IMR-90 (cell line): ENCODE measurements at regions not wholly inside any gene's neighbourhood (a gene's known extent, or its start where the extent isn't known, plus 50 kb on each side); places are given as distances from the start of the nearest gene placed in this dataset.

Experiments
- ATAC-seq: fragments of 200-7000 bp; cut with Tn5 transposase; 2 replicates; pipeline ENCODE4 v1.9.1; 2020; ENCODE audit warnings: low read depth, mild to moderate bottlenecking, moderate library complexity
- BruUV-seq: library from RNA; stranded (reverse); fragments of 400-500 nt; replicated peaks from 2 replicates; lab custom pipeline; 2021; lab: Mats Ljungman, UMichigan
- CTCF ChIA-PET: fragments of 300-600 bp; formaldehyde crosslinking; extraction: SDS; loops from one replicate; lab custom pipeline; 2021; ENCODE audit warnings: antibody characterized with exemption; lab: Yijun Ruan, JAX
- POLR2A ChIA-PET: fragments of 300-600 bp; sonication (Branson Sonifier 250); formaldehyde crosslinking; loops from one replicate; lab custom pipeline; 2022; ENCODE audit warnings: antibody characterized with exemption; ENCODE audit not compliant: unreplicated experiment; lab: Charles Lee
- DNase-seq: peaks from one replicate; pipeline ENCODE4 v3.0.0; 2013
- H2AFZ ChIP-seq: replicated peaks from 2 replicates; pipeline ENCODE3; 2013; ENCODE audit warnings: low read length, mild to moderate bottlenecking; ENCODE audit not compliant: poor library complexity
- H2AK5ac ChIP-seq: 2 replicates; pipeline ENCODE4 v1.6.1; 2013; ENCODE audit warnings: low read depth, low read length, inconsistent platforms
- H2AK9ac ChIP-seq: replicated peaks from 2 replicates; pipeline ENCODE3; 2013; ENCODE audit warnings: mild to moderate bottlenecking, low read depth, low read length, moderate library complexity; ENCODE audit not compliant: poor library complexity
- H2BK120ac ChIP-seq: 2 replicates; pipeline ENCODE4 v1.6.1; 2013; ENCODE audit warnings: low read depth, low read length, inconsistent platforms
- H2BK15ac ChIP-seq: 3 replicates; pipeline ENCODE4 v1.6.1; 2013; ENCODE audit warnings: low read depth, low read length, inconsistent platforms
- H2BK20ac ChIP-seq: 2 replicates; pipeline ENCODE4 v1.6.1; 2013; ENCODE audit warnings: low read depth, mild to moderate bottlenecking, inconsistent platforms, low read length, moderate library complexity
- H2BK5ac ChIP-seq: 2 replicates; pipeline ENCODE4 v1.6.1; 2013; ENCODE audit warnings: mild to moderate bottlenecking, low read depth, low read length, inconsistent platforms; ENCODE audit not compliant: poor library complexity, severe bottlenecking
- H3K14ac ChIP-seq: replicated peaks from 2 replicates; pipeline ENCODE4 v1.6.1; 2013; ENCODE audit warnings: low read depth, low read length, inconsistent platforms
- H3K18ac ChIP-seq: 2 replicates; pipeline ENCODE4 v1.6.1; 2013; ENCODE audit warnings: low read depth, low read length, control low read depth
- H3K23ac ChIP-seq: 2 replicates; pipeline ENCODE4 v1.6.1; 2013; ENCODE audit warnings: low read depth, low read length, inconsistent platforms
- H3K27ac ChIP-seq: 2 replicates; pipeline ENCODE4 v1.5.1; 2013; ENCODE audit warnings: mild to moderate bottlenecking, control low read depth, low read length; ENCODE audit not compliant: insufficient read depth
- H3K27me3 ChIP-seq: 2 replicates; pipeline ENCODE4 v1.6.1; 2013; ENCODE audit warnings: low read length; ENCODE audit not compliant: control insufficient read depth, insufficient read depth
- H3K36me3 ChIP-seq: 2 replicates; pipeline ENCODE4 v1.6.1; 2013; ENCODE audit warnings: low read length, mixed read lengths; ENCODE audit not compliant: control insufficient read depth, insufficient read depth
- H3K4ac ChIP-seq: 2 replicates; pipeline ENCODE4 v1.6.1; 2013; ENCODE audit warnings: low read depth, low read length, inconsistent platforms
- H3K4me1 ChIP-seq: 2 replicates; pipeline ENCODE4 v1.6.1; 2013; ENCODE audit warnings: low read length, mixed read lengths; ENCODE audit not compliant: control insufficient read depth, insufficient read depth
- H3K4me2 ChIP-seq: 2 replicates; pipeline ENCODE4 v1.6.1; 2013; ENCODE audit warnings: low read depth, mild to moderate bottlenecking, control low read depth, low read length, moderate library complexity
- H3K4me3 ChIP-seq: 2 replicates; pipeline ENCODE4 v1.5.1; 2013; ENCODE audit warnings: low read depth, mild to moderate bottlenecking, control low read depth, low read length, moderate library complexity; ENCODE audit not compliant: insufficient read depth
- H3K56ac ChIP-seq: 2 replicates; pipeline ENCODE4 v1.6.1; 2013; ENCODE audit warnings: low read length, inconsistent platforms; ENCODE audit not compliant: insufficient read depth; ENCODE audit errors: extremely low read depth
- H3K79me1 ChIP-seq, 2 experiments: 2 replicates each; pipeline ENCODE4 v1.6.1; 2013; ENCODE audit warnings: low read length in 2 of 2, inconsistent platforms in 1 of 2, low read depth in 1 of 2
- H3K9ac ChIP-seq: 2 replicates; pipeline ENCODE4 v1.6.1; 2013; ENCODE audit warnings: low read depth, low read length, control low read depth
- H3K9me1 ChIP-seq: 2 replicates; pipeline ENCODE4 v1.6.1; 2013; ENCODE audit warnings: low read length, inconsistent platforms; ENCODE audit not compliant: insufficient read depth
- H3K9me3 ChIP-seq: 2 replicates; pipeline ENCODE4 v1.6.1; 2013; ENCODE audit warnings: low read length; ENCODE audit not compliant: control insufficient read depth, insufficient read depth
- H4K20me1 ChIP-seq: 2 replicates; pipeline ENCODE4 v1.6.1; 2013; ENCODE audit warnings: low read length, inconsistent platforms; ENCODE audit not compliant: insufficient read depth
- H4K5ac ChIP-seq: 2 replicates; pipeline ENCODE4 v1.6.1; 2013; ENCODE audit warnings: mild to moderate bottlenecking, low read depth, low read length, control low read depth
- H4K8ac ChIP-seq, 2 experiments: 2 replicates each; pipeline ENCODE4 v1.6.1; 2013; ENCODE audit warnings: low read depth in 2 of 2, low read length in 2 of 2, control low read depth in 1 of 2, inconsistent platforms in 1 of 2
- H4K91ac ChIP-seq: 2 replicates; pipeline ENCODE4 v1.6.1; 2013; ENCODE audit warnings: low read depth, low read length, inconsistent platforms; ENCODE audit not compliant: insufficient read depth
- CEBPB ChIP-seq: IDR thresholded peaks from 2 replicates; pipeline ENCODE4 v1.6.1; 2012; ENCODE audit warnings: low read depth, low read length, improper control_type of control experiment
- MAFK ChIP-seq: IDR thresholded peaks from 2 replicates; pipeline ENCODE4 v1.6.1; 2012; ENCODE audit warnings: low read depth, low read length, improper control_type of control experiment
- WGBS, 2 experiments: methylation state at CpG; one replicate each; pipeline versions ENCODE4 v1.1.5 to v1.1.7; 2013; ENCODE audit warnings: missing lambda C conversion rate in 2 of 2; ENCODE audit not compliant: insufficient read length in 1 of 2; ENCODE audit errors: extremely low coverage in 2 of 2; 5-methylcytosine and 5-hydroxymethylcytosine counted together
- dilution Hi-C: fragments of 300-500 bp; cut with HindIII; formaldehyde crosslinking; loops from one replicate; pipeline ENCODE4 v1.14.3; 2018; ENCODE audit warnings: low sequenced_read_pairs; ENCODE audit not compliant: unreplicated experiment
- in situ Hi-C: fragments of 300-500 bp; cut with MboI; formaldehyde crosslinking; loops from 3 replicates; pipeline ENCODE4 v1.14.3; 2019; ENCODE audit warnings: low sequenced_read_pairs, inconsistent platforms, mixed read lengths
- intact Hi-C: fragments of 100-400 bp; cut with micrococcal nuclease; formaldehyde crosslinking; loops from 2 replicates; pipeline ENCODE4 v1.10.0; 2022

- no peak overlapping the region for H2BK20ac ChIP-seq
- no peak overlapping the region for H3K18ac ChIP-seq
- H3K4me2 ChIP-seq, result no peak overlapping the region
- no peak overlapping the region for H3K27ac ChIP-seq
- dilution Hi-C loops, result no loop called here
- H3K9me1 ChIP-seq, result no peaks in the 10 kb centered on the region
- H4K8ac ChIP-seq, result no peak overlapping the region
- CTCF ChIA-PET, result no interaction called here
- no peak overlapping the region for H2AFZ ChIP-seq
- no peaks in the 10 kb centered on the region for H3K79me1 ChIP-seq
- no peak overlapping the region for H2BK120ac ChIP-seq
- no TSS peak for BruUV-seq
- H2BK5ac ChIP-seq, result no peak overlapping the region
- DNase-seq, result peak; percentile 66
- peaks cover 1% of the 10 kb centered on the region; the same call in 1 of the 2 replicates for H3K4me1 ChIP-seq
- in situ Hi-C loops, result no loop called here
- TF ChIP-seq CEBPB (0 out of 2 replicates have a peak, but pooled peaks have one; percentile 13), MAFK (no peak)
- no peak overlapping the region for H3K4me3 ChIP-seq
- H3K4ac ChIP-seq, result no peak overlapping the region
- no peak overlapping the region for H2BK15ac ChIP-seq
- no peaks in the 10 kb centered on the region for H3K36me3 ChIP-seq
- no peaks in the 10 kb centered on the region for H3K9me3 ChIP-seq
- no peak overlapping the region for H3K23ac ChIP-seq
- no peak overlapping the region for H4K91ac ChIP-seq
- H2AK5ac ChIP-seq, result peak overlapping the region; percentile 25; the same call in 1 of the 2 replicates
- no peak overlapping the region for H4K5ac ChIP-seq
- no peak overlapping the region for H2AK9ac ChIP-seq
- H3K56ac ChIP-seq, result no peak overlapping the region
- no peak overlapping the region for H3K14ac ChIP-seq
- ATAC-seq, result 0 out of 2 replicates have a peak, but pooled peaks have one; percentile 32
- peaks cover 11% of the 10 kb centered on the region for H3K27me3 ChIP-seq
- WGBS, 2 experiments, result 36% methylated on average over 2 of the region's 9 CpGs; no CpG with 5 or more reads in 1 of the 2 experiments
- POLR2A ChIA-PET, result interaction anchor here (0.6 kb wide), 1 partner anchor 35 kb away, joined by 3 read pairs; no protein-coding TSS in a partner anchor
- intact Hi-C loops, result no loop called here
- no peaks in the 10 kb centered on the region for H4K20me1 ChIP-seq
- H3K9ac ChIP-seq, result no peak overlapping the region
Measured at GRCh38 chr5:74296685-74297408, 343.7 kb downstream of the ENC1 start.
